Keratinocyte (primary cell): ENCODE measurements at regions not wholly inside any gene's neighbourhood (a gene's known extent, or its start where the extent isn't known, plus 50 kb on each side); places are given as distances from the start of the nearest gene placed in this dataset.
"Not testable (repeated sequence)": the region's sequence is repeated elsewhere in the genome, so short reads cannot be mapped to it uniquely, and the experiment has no call there.

Experiments used
- DNase-seq: peaks from one replicate; pipeline ENCODE4 v3.0.0-alpha.2; 2011; ENCODE audit warnings: low read depth, missing footprints, low spot score
- FAIRE-seq: peaks from 2 replicates; lab custom pipeline; 2011; peaks lifted over from hg19 to GRCh38; lab: Jason Lieb, UNC
- H2AFZ ChIP-seq: 2 replicates; pipeline ENCODE4 v1.6.0; 2012; ENCODE audit warnings: low read length, control low read depth, inconsistent platforms; ENCODE audit not compliant: control insufficient read depth
- H3K27ac ChIP-seq: 2 replicates; pipeline ENCODE4 v1.5.1; 2011; ENCODE audit warnings: low read length; ENCODE audit not compliant: control insufficient read depth, insufficient read depth
- H3K27me3 ChIP-seq: 3 replicates; pipeline ENCODE4 v1.6.0; 2011; ENCODE audit warnings: low read length; ENCODE audit not compliant: control insufficient read depth, insufficient read depth; ENCODE audit errors: extremely low read depth
- H3K36me3 ChIP-seq, 2 experiments: 2 replicates in 1 of 2; 3 replicates in 1 of 2; pipeline ENCODE4 v1.5.1; 2011; ENCODE audit warnings: low read length in 2 of 2, mild to moderate bottlenecking in 1 of 2; ENCODE audit not compliant: control insufficient read depth in 2 of 2, insufficient read depth in 2 of 2; ENCODE audit errors: extremely low read depth in 1 of 2
- H3K4me1 ChIP-seq: 3 replicates; pipeline ENCODE4 v1.5.1; 2011; ENCODE audit warnings: low read length; ENCODE audit not compliant: control insufficient read depth, insufficient read depth; ENCODE audit errors: extremely low read depth
- H3K4me2 ChIP-seq: 3 replicates; pipeline ENCODE4 v1.6.0; 2011; ENCODE audit warnings: low read depth, low read length; ENCODE audit not compliant: control insufficient read depth, insufficient read depth; ENCODE audit errors: extremely low read depth
- H3K4me3 ChIP-seq, 3 experiments: fragments of 200-600 bp in 1 of 3; sonication (generic) in 1 of 3; 2 replicates in 2 of 3; 3 replicates in 1 of 3; pipeline ENCODE4 v1.5.1; 2011 to 2016; ENCODE audit warnings: low read length in 3 of 3, mild to moderate bottlenecking in 3 of 3, control low read depth in 2 of 3, inconsistent platforms in 1 of 3, low read depth in 1 of 3, mixed read lengths in 1 of 3, mixed run types in 1 of 3, moderate library complexity in 1 of 3; ENCODE audit not compliant: control insufficient read depth in 2 of 3, insufficient read depth in 2 of 3; ENCODE audit errors: extremely low read depth in 1 of 3
- H3K79me2 ChIP-seq: 2 replicates; pipeline ENCODE4 v1.6.0; 2012; ENCODE audit warnings: low read length; ENCODE audit not compliant: control insufficient read depth, insufficient read depth
- H3K9ac ChIP-seq: 3 replicates; pipeline ENCODE4 v1.6.0; 2011; ENCODE audit warnings: low read length; ENCODE audit not compliant: control insufficient read depth, insufficient read depth; ENCODE audit errors: extremely low read depth
- H3K9me1 ChIP-seq: 3 replicates; pipeline ENCODE4 v1.6.0; 2011; ENCODE audit warnings: low read length; ENCODE audit not compliant: control insufficient read depth, insufficient read depth; ENCODE audit errors: extremely low read depth
- H3K9me3 ChIP-seq: 2 replicates; pipeline ENCODE4 v1.5.1; 2012; ENCODE audit warnings: low read depth, low read length; ENCODE audit not compliant: control insufficient read depth
- H4K20me1 ChIP-seq: 3 replicates; pipeline ENCODE4 v1.6.0; 2011; ENCODE audit warnings: low read length; ENCODE audit not compliant: control insufficient read depth, insufficient read depth; ENCODE audit errors: extremely low read depth
- EZH2 ChIP-seq: IDR thresholded peaks from one replicate; pipeline ENCODE4 v1.6.1; 2012; ENCODE audit warnings: inconsistent platforms, mild to moderate bottlenecking, low read length, moderate library complexity
- dilution Hi-C: fragments of 300-500 bp; cut with MboI; formaldehyde crosslinking; loops from one replicate; pipeline ENCODE4 v1.7.0; 2020; ENCODE audit warnings: low sequenced_read_pairs; ENCODE audit not compliant: extremely low pct_ligation_motif_present
- TF ChIP-seq, protein P1 (sequence below), 3 experiments: IDR thresholded peaks in 1 of 3; conservative IDR thresholded peaks in 1 of 3; optimal IDR thresholded peaks in 1 of 3; 2 replicates in 2 of 3; 3 replicates in 1 of 3; pipeline versions ENCODE3 to v1.5.1; 2011; ENCODE audit warnings: low read length in 3 of 3, mild to moderate bottlenecking in 3 of 3, moderate library complexity in 2 of 3, control low read depth in 1 of 3, inconsistent platforms in 1 of 3; ENCODE audit not compliant: insufficient read depth in 2 of 3; ENCODE audit errors: extremely low read depth in 1 of 3

DNA sequence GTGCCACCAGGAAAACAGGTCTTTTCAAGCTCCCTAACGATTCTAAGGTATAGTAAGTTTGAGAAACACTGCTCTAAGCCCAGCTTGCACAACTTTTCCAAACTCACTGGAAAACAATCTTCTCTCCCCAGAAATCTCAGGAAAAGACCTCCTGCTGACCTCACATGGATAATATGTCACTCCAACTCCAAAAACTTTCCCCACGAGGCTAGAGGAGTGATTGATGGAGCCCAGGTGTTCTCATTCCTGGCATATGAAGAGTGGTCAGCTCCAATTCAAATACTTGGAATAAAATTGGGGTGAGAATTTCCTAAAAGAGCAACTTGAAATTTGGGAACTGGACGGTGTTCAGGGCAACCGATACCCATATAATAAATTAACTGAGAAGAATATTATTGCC is 299.9 kb downstream of the PPP4R3C start:
- H3K9me3 ChIP-seq, result no peaks in the 10 kb centered on the region
- H3K4me1 ChIP-seq, result no peaks in the 10 kb centered on the region
- no peaks in the 10 kb centered on the region for H4K20me1 ChIP-seq
- FAIRE-seq (no peak), DNase-seq (no peak)
- H3K4me3 ChIP-seq, result no peak overlapping the region
- no peak overlapping the region for H3K27ac ChIP-seq
- dilution Hi-C loops, result no loop called here
- H3K36me3 ChIP-seq, result no peaks in the 10 kb centered on the region
- no peaks in the 10 kb centered on the region for H3K9me1 ChIP-seq
- TF ChIP-seq EZH2, result no peak
- TF ChIP-seq, protein P1, sequence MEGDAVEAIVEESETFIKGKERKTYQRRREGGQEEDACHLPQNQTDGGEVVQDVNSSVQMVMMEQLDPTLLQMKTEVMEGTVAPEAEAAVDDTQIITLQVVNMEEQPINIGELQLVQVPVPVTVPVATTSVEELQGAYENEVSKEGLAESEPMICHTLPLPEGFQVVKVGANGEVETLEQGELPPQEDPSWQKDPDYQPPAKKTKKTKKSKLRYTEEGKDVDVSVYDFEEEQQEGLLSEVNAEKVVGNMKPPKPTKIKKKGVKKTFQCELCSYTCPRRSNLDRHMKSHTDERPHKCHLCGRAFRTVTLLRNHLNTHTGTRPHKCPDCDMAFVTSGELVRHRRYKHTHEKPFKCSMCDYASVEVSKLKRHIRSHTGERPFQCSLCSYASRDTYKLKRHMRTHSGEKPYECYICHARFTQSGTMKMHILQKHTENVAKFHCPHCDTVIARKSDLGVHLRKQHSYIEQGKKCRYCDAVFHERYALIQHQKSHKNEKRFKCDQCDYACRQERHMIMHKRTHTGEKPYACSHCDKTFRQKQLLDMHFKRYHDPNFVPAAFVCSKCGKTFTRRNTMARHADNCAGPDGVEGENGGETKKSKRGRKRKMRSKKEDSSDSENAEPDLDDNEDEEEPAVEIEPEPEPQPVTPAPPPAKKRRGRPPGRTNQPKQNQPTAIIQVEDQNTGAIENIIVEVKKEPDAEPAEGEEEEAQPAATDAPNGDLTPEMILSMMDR (optimal IDR thresholded peaks at IDR 0.05 in 1 of 3, IDR thresholded peaks at IDR 0.05 in 1 of 3, conservative IDR thresholded peaks at IDR 0.05 in 1 of 3; ENCODE audit: extremely low read depth in 1 of 3, insufficient read depth in 2 of 3, low read length in 3 of 3), result no peak
- no peak overlapping the region for H2AFZ ChIP-seq
- H3K9ac ChIP-seq, result no peak overlapping the region
- H3K4me2 ChIP-seq, result no peak overlapping the region
- no peaks in the 10 kb centered on the region for H3K27me3 ChIP-seq
- no peaks in the 10 kb centered on the region for H3K79me2 ChIP-seq

DNA sequence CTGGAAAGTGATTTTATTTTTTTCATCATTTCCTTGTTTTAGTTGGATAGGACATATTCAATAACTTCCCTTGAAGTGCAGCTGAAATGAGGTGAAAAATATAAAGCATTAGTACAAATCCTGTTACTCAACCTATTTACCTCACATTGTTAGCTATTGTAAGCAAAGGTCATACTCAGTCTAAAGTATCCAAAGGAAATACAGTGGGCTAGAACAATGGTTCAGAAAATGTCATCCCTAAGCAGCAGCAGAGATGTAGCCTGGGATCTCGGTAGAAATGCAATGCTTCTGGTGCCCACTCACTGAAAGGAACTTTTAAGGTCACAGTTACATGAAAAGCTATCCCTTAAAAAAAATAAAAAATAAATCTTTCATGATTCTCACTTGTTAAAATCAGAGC is 300.6 kb downstream of the PPP4R3C start:
- Histone ChIP-seq H3K36me3 (no peaks in the 10 kb centered on the region), H3K4me1 (no peaks in the 10 kb centered on the region), H3K9ac (no peak overlapping the region), H3K79me2 (no peaks in the 10 kb centered on the region), H3K27me3 (no peaks in the 10 kb centered on the region), H3K9me3 (no peaks in the 10 kb centered on the region), H3K9me1 (no peaks in the 10 kb centered on the region), H3K27ac (no peak overlapping the region), H4K20me1 (no peaks in the 10 kb centered on the region), H3K4me2 (no peak overlapping the region), H3K4me3 (no peak overlapping the region), H2AFZ (no peak overlapping the region)
- TF ChIP-seq EZH2, result no peak
- TF ChIP-seq, protein P1 (optimal IDR thresholded peaks at IDR 0.05 in 1 of 3, IDR thresholded peaks at IDR 0.05 in 1 of 3, conservative IDR thresholded peaks at IDR 0.05 in 1 of 3; ENCODE audit: extremely low read depth in 1 of 3, insufficient read depth in 2 of 3, low read length in 3 of 3), result no peak
- DNase-seq (no peak), FAIRE-seq (no peak)
- dilution Hi-C loops, result no loop called here

DNA sequence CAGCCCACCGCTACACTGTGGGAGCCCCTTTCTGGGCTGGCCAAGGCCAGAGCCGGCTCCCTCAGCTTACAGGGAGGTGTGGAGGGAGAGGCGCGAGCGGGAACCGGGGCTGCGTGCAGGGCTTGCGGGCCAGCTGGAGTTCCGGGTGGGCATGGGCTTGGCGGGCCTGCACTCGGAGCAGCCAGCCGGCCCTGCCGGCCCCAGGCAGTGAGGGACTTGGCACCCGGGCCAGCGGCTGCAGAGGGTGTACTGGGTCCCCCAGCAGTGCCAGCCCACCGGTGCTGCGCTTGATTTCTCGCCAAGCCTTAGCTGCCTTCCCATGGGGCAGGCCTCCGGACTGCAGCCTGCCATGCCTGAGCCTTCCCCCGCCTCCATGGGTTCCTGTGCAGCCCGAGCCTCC is 306.2 kb downstream of the PPP4R3C start:
- FAIRE-seq, DNase-seq: not testable (repeated sequence)

More for the DNA sequence above, 306.2 kb downstream of the PPP4R3C start:
- H3K27ac ChIP-seq, H3K36me3 ChIP-seq, H3K27me3 ChIP-seq, H3K79me2 ChIP-seq, H4K20me1 ChIP-seq, H2AFZ ChIP-seq, H3K4me3 ChIP-seq, H3K4me1 ChIP-seq, H3K9ac ChIP-seq, H3K9me3 ChIP-seq, H3K9me1 ChIP-seq, dilution Hi-C loops, H3K4me2 ChIP-seq: not testable (repeated sequence)
